HEK293T (cell line): ENCODE measurements at regions not wholly inside any gene's neighbourhood (a gene's known extent, or its start where the extent isn't known, plus 50 kb on each side); places are given as distances from the start of the nearest gene placed in this dataset.

Source experiments
- CTCF ChIA-PET: fragments of 350-600 bp; formaldehyde crosslinking; extraction: SDS; loops from one replicate; lab custom pipeline; 2021; ENCODE audit warnings: antibody characterized with exemption, inconsistent platforms; lab: Yijun Ruan, JAX
- POLR2A ChIA-PET: fragments of 350-600 bp; formaldehyde crosslinking; extraction: SDS; loops from one replicate; lab custom pipeline; 2020; ENCODE audit warnings: antibody characterized with exemption, inconsistent platforms; lab: Yijun Ruan, JAX
- DNase-seq: peaks from one replicate; pipeline ENCODE4 v3.0.0; 2012; ENCODE audit warnings: mixed read lengths; ENCODE audit errors: extremely low spot score
- ARNT ChIP-seq: fragments of 450-650 bp; IDR thresholded peaks from 2 replicates; pipeline ENCODE4 v1.6.1; 2017; ENCODE audit warnings: mild to moderate bottlenecking
- BHLHE40 ChIP-seq: fragments of 450-650 bp; IDR thresholded peaks from 2 replicates; pipeline ENCODE4 v1.6.1; 2016; ENCODE audit warnings: mild to moderate bottlenecking, moderate library complexity, borderline replicate concordance
- CTBP1 ChIP-seq: fragments of 450-650 bp; IDR thresholded peaks from 2 replicates; pipeline ENCODE4 v1.6.1; 2016; ENCODE audit warnings: borderline replicate concordance
- ELF4 ChIP-seq: fragments of 450-650 bp; IDR thresholded peaks from 2 replicates; pipeline ENCODE4 v1.6.1; 2017; ENCODE audit warnings: antibody characterized with exemption
- FOXA1 ChIP-seq: fragments of 450-650 bp; IDR thresholded peaks from 2 replicates; pipeline ENCODE4 v1.6.1; 2016; ENCODE audit warnings: mild to moderate bottlenecking
- FOXK2 ChIP-seq: fragments of 450-650 bp; IDR thresholded peaks from 2 replicates; pipeline ENCODE4 v1.6.1; 2016; ENCODE audit warnings: mild to moderate bottlenecking
- FOXM1 ChIP-seq: fragments of 450-650 bp; IDR thresholded peaks from 2 replicates; pipeline ENCODE4 v1.6.1; 2017; ENCODE audit warnings: mild to moderate bottlenecking, borderline replicate concordance
- HDGF ChIP-seq: fragments of 450-650 bp; IDR thresholded peaks from 2 replicates; pipeline ENCODE4 v1.6.1; 2017; ENCODE audit warnings: antibody characterized with exemption, borderline replicate concordance
- L3MBTL2 ChIP-seq: fragments of 450-650 bp; conservative IDR thresholded peaks from 2 replicates; pipeline ENCODE4 v1.6.1; 2016; ENCODE audit warnings: mild to moderate bottlenecking
- LEF1 ChIP-seq: fragments of 450-650 bp; IDR thresholded peaks from 2 replicates; pipeline ENCODE4 v1.6.1; 2017; ENCODE audit warnings: mild to moderate bottlenecking, borderline replicate concordance
- NFRKB ChIP-seq: fragments of 450-650 bp; IDR thresholded peaks from 2 replicates; pipeline ENCODE4 v1.6.1; 2016; ENCODE audit warnings: mild to moderate bottlenecking, moderate library complexity
- SP1 ChIP-seq: fragments of 450-650 bp; IDR thresholded peaks from 2 replicates; pipeline ENCODE4 v1.6.1; 2017
- SUZ12 ChIP-seq: fragments of 450-650 bp; IDR thresholded peaks from 2 replicates; pipeline ENCODE4 v1.6.1; 2016; ENCODE audit warnings: mild to moderate bottlenecking
- TARDBP ChIP-seq: fragments of 450-650 bp; IDR thresholded peaks from 2 replicates; pipeline ENCODE4 v1.6.1; 2016
- ZNF384 ChIP-seq: fragments of 450-650 bp; IDR thresholded peaks from 2 replicates; pipeline ENCODE4 v1.6.1; 2016
- TF ChIP-seq, protein P1 (sequence below): fragments of 450-650 bp; IDR thresholded peaks from 2 replicates; pipeline ENCODE4 v1.6.1; 2016

GRCh38 chr10:3241967-3242650 lies 69.5 kb upstream of the PITRM1 start:
- CTCF ChIA-PET, result no interaction called here
- TF ChIP-seq SUZ12 (no peak), BHLHE40 (no peak), CTBP1 (0 out of 2 replicates have a peak, but pooled peaks have one; percentile 19)
- POLR2A ChIA-PET, result no interaction called here
- no peak for DNase-seq

DNA sequence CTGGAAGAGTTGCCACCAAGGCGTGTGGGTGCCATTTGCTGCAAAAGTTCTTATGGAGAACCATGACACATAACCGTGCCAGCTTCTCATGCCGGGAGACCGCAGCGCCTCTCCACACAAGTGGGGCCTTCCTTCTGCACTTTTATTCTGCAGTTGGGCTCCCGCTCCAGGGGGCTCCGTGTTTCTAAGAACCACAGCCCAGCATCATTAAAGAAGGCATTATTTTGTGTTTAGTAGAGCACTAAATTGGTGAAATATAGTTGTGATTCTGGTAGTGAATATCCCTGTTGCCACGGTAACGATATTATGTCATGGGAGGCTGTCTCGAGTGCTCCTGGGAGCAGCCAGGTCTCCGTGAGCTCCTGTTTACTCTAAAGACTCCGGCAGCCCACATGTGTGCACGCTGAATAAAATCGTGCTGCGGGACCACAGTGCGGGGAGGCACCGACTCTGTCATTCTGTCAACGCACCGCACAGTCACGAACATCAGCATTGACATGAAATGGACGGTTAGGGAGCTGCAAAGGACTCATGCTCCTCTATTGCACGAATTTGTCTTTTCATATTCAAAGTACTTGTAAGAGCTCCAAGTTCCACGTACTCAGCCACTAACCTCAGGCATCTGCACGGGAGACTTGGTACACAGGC lies 68.8 kb upstream of the PITRM1 start:
- no peak for TF ChIP-seq FOXM1
- ChIA-PET CTCF (no interaction called here), POLR2A (interaction anchor here (1.0 kb wide), 1 partner anchor 544 kb away, joined by 3 read pairs; the partner anchor contains the start of gene KLF6)
- no peak for DNase-seq

DNA sequence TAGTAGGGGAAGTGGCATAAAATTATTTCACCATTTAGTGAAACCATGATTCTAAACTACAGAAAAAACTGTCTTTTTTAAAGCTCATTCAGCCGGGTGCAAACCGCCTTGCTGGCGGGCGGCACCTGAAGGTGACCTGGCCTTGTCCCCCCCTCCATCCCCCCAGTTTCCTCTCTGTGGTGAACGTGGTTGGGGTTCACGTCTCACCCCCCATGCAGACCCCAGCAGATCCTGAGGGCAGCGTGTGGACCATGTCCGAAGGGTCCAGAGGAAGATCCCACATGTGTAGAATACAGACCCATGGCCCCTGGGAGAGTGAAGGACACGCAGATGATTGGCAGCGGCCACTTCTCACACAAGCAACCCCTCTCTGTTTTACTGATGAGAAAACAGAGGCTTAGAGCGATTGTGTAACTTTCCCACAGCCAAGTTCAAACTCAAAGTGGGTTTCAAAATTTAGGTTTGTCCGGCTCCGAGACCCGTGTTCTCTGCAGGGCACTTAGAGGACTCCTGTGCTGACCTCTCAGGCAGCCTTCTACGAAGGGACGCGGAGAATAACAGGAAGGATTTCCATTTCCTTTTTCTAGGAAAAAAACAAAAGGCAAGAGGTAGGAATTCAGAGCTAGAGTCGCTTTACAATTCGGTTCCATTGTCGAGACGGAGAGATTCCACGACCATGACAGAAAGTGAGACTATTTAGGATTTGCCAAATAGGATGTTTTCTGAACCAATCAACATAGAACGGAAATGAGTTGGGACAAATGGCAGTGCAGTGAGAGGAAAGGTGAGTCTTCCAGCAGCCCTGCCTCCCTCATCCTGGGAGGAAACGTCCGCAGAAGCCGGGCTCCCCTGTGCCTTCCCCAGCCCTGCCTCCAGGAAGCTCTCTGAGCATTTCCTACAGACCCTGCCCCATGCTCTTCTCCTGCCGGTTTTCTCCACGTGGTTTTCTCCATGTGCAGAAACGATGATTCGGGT lies 67.6 kb upstream of the PITRM1 start:
- POLR2A ChIA-PET, result interaction anchor here (1.0 kb wide), 1 partner anchor 545 kb away, joined by 3 read pairs; the partner anchor contains the start of gene KLF6
- CTCF ChIA-PET, result interaction anchor here (0.6 kb wide), 2 partner anchors 432 to 1008 kb away, joined by 3 read pairs; no protein-coding TSS in a partner anchor
- DNase-seq, result no peak
- no peak for TF ChIP-seq HDGF
- TF ChIP-seq, protein P1, sequence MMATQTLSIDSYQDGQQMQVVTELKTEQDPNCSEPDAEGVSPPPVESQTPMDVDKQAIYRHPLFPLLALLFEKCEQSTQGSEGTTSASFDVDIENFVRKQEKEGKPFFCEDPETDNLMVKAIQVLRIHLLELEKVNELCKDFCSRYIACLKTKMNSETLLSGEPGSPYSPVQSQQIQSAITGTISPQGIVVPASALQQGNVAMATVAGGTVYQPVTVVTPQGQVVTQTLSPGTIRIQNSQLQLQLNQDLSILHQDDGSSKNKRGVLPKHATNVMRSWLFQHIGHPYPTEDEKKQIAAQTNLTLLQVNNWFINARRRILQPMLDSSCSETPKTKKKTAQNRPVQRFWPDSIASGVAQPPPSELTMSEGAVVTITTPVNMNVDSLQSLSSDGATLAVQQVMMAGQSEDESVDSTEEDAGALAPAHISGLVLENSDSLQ, result no peak
- no peak for TF ChIP-seq FOXM1
- no peak for TF ChIP-seq SP1
- TF ChIP-seq ARNT, result no peak
- no peak for TF ChIP-seq ELF4
- TF ChIP-seq CTBP1, result no peak

DNA sequence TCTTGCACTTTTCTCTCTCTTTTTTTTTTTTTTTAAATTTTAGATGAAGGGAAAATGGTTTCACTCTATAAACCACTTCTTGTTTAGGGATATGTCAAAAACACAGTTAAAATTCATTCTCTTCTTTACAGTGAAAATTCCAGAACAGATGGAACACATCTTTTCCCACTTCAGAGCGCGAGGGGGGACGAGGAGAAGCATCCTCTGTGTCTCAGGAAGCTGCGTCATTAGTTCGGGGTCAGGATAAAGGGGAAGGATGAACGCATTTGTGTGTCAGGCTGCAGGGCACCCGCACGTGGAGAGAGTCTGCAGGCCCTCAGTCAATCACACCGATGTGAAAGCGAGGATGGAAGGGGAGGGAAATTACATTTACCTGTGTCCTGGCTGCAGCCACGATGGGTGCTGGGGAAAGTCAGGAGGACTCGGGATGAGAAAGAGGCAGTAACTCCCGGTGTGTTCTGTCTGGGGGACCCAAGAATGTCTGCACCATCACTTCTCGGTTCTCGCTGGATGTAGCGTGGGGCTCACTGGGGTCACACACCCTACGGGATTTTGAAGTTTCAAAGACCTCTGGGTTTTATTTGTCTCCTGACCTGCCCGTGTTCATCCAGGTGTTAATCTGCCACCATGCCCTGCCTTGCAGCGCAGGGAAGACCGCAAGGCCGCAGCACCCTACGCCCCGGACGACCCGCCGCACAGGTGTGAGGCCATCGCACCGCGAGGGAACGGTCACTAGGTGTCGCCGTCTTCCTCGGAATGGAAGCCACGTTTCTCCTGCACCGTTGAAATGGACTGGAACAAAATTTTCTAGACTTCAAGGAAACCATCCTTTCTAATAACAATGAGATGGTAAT lies 66.7 kb upstream of the PITRM1 start:
- CTCF ChIA-PET, result interaction anchor here (0.6 to 1.4 kb wide), 3 partner anchors 42 to 1008 kb away, joined by 3 to 5 read pairs (median 3); no protein-coding TSS in a partner anchor
- TF ChIP-seq CTBP1 (no peak), TARDBP (no peak), SP1 (no peak), ELF4 (no peak), L3MBTL2 (no peak), NFRKB (no peak), ARNT (no peak), ZNF384 (no peak), SUZ12 (no peak), FOXA1 (no peak), HDGF (no peak), FOXM1 (no peak), LEF1 (no peak), FOXK2 (no peak), BHLHE40 (no peak)
- TF ChIP-seq, protein P1, result no peak
- POLR2A ChIA-PET, result no interaction called here
- peak; percentile 74 for DNase-seq

DNA sequence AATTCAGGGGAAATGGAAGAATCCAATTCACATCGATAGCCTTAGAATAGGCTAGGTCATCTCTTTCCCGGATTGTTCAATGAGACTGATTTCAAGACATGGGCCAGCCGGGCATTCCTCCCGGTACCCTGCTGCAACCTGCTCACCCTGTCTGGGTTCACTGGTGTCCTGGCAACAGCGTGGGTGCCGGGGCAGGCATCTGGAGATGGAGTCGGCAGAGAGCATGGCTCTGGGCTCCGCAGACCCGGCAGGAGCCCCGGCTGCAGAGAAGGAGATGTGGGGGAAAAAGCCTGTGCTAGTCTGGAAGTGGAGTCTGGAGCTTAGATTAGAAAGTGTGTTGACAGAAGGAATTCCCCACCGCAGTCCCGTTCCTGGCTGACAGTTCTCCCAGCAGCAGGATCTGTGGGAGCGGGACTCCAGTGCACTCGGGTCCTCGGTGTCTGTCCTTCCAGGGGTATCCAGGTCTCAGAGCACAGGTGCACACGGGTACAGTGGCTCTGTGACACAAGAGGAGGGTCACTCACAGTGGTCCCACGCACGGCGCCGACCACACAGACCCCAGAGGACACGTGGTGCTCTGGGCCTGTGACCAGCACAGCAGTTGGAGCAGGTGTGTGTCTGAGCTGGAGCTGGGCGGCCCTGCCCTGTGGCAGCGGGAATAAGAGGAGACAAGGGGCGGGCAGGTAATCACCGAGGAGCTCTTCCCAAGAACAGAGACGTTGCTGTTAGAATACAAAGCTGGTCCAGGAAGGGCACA lies 65.7 kb upstream of the PITRM1 start:
- no peak for DNase-seq
- ChIA-PET POLR2A (no interaction called here), CTCF (interaction anchor here (1.4 kb wide), 1 partner anchor 41 kb away, joined by 5 read pairs; no protein-coding TSS in a partner anchor)
- TF ChIP-seq ZNF384 (no peak), LEF1 (no peak), NFRKB (no peak)
- TF ChIP-seq, protein P1, result no peak
